HG03064 (cell line): ENCODE measurements at regions not wholly inside any gene's neighbourhood (a gene's known extent, or its start where the extent isn't known, plus 50 kb on each side); places are given as distances from the start of the nearest gene placed in this dataset.
"Not testable (repeated sequence)": the region's sequence is repeated elsewhere in the genome, so short reads cannot be mapped to it uniquely, and the experiment has no call there.

Experiments
- ATAC-seq: cut with Tn5 transposase; IDR thresholded peaks from one replicate; pipeline ENCODE4 v1.9.1; 2021; ENCODE audit warnings: low read depth; ENCODE audit not compliant: unreplicated experiment

DNA sequence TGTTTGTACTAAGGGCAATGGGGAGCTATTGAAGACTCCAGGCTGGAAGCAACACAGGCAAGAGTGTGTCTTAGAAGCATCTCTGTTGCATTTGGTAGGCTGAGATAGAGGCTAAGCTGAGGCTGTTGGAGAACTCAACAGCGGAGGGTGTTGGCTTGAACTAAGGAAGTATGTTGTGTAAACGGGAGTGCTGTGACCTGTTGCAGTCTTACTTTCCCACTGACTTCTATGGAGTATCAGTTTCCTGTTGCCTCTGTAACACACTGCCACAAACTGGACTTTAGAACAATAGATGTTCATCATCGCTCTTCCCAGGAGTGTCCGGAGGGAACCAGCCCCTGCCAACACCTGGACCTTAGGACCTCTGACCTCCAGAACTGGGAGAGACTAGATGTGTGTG, 181.8 kb downstream of the NPIPB11 start:
- not testable (repeated sequence) for ATAC-seq

DNA sequence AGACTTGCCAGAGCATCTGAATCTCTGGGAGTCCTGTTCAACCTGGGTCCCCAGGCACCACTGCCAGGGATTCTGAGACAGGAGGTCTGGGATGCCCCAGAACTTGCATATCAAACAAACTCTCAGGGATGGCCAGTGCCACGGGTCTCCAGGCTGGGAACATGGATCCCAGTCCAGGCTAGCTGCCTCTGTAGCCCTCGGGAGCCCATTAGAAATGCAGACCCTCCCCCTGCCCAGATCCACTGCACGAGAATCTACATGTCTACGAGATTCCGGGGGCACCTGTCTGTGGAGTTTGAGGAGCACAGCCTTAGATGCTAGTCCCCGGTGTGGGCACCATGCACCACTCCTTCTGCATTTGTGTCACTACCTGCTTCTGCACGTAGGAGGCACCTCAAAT, 183.9 kb downstream of the NPIPB11 start:
- not testable (repeated sequence) for ATAC-seq

DNA sequence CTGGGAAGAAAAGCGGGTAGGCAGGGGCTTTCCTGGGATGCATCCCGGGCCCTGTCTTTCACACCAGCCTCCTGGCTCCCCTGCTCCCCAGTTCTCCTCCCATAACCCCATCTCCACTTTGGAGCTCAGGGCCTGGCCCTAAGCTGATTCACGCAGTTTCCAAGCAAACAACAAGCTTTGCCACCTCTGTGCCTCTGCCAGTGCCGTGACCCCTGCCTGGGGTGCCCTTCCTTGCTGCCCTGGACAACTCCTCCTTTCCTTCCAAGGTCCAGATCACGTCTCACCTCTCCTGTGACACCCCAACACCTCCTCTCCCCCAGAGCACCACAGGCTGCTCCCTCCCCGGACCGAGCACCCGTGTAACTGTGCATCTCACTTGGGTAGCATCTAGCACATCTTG, 184.5 kb downstream of the NPIPB11 start:
- not testable (repeated sequence) for ATAC-seq

DNA sequence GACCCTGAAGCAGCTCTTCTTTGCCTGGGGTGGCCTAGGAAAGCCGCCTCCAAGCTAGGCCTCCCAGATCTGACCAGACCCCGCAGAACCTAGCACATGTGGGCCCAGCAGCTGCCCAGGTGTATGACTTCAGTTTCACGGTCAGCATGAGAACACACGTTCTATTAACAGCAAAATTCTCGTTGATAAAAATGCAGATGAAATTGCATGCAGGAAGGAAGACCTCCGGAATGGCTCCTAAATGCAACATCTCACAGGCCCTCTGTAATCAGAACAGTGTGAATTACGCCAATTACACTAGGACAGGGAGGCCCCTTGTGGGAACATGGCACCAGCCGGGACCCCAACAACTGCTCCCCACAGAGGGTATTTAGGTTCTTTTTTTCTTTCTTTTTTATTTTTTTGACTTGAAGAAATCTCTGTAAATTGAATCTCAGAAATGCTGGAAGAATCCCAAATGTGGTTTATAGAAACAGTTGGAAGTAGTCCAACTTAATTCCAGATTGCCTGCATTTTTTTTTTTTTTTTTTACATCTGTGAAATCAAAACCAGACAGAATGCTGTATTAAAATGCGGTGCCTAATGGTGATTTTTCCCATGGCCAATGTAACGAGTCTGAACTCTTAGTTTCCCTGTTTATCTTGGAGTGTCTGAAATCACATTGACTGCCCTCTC, 185.1 kb downstream of the NPIPB11 start:
- ATAC-seq = not testable (repeated sequence)

DNA sequence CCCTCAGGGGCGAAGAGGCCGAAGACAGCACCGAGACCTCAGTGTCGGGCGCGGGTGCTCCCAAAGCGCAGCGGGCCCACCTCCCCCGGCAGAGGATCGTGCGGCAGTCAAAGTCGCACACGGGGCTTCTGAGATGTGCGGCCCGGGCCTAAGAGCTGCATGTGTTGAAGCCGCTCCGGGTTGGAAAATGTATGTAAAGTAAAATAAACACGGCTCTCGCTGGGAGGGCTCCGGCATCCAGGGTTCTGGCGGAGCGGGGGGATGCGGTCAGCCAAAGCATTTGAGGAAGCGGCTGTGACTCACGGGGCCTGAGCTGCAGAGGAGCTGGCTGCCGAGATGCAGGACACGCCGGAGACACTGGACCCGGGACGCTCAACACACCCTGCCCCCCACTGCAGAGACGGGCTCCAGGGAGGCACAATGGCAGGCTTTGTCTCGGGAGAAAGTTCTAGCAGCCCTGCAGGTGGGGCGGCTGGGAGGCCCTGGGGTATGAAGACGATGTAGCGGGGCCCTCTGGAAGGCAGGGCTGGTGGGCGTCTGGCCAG, 185.8 kb downstream of the NPIPB11 start:
- ATAC-seq = not testable (repeated sequence)

DNA sequence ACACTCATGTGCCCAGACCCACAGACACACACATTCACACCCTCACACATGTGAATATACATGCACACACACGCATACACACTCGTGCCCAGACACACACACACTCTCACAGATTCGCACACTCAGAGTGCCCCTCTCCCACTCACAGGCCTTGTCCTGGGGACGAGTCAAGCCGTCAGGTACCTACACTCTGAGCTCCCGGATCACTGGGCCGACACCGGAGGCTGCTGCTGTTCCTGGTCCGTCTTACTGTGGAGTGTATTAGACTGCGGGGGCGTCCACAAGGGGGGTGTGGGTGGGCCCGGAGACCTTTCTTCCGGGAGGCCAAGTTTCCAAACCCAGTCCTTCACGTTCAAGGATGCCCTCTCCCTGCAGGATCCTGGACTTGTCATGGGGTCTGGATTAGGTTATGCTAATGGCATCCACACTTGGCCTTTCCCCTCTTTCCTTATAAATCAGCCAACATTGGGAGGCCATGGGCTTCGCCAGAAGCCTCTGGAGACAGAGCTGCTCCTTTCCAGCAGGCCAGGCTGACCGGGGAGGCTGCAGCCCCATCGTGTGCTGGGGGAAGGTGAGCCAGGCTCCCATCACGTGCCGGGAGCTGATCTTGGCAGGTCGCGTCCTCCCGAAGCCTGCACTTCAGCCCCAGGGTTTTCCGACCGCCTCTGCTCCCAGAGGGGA, 186.4 kb downstream of the NPIPB11 start:
- not testable (repeated sequence) for ATAC-seq

DNA sequence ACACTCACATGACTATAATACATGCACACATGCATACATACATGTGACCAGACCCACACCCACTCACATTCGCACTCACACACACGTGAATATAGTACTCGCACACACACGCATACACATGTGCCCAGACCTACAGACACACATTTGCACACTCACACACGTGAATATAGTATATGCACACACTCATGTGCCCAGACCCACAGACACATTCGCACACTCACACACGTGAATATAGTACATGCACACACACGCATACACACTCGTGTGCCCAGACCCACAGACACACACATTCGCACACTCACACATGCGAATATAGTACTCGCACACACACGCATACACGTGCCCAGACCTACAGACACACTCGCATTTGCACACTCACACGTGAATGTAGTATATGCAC, 186.9 kb downstream of the NPIPB11 start:
- not testable (repeated sequence) for ATAC-seq

DNA sequence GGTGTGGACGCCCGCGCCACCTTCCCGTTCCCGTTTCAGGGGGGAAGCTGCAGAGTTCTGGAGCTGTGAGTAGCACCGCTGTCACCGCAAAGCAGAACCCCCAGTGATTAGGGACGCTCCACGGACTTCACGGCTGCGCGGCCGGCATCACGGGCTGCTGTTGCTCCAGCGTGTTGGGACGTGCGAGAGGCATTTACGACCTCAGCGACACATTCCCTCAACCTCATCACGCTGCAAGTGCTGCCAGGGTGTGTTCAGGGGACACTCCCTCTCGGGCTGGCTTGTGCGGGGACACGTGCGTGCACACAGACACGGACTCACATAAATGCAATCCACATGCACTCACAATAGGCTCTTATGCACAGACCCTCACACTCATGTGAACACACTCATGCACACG, 187.9 kb downstream of the NPIPB11 start:
- ATAC-seq = not testable (repeated sequence)

DNA sequence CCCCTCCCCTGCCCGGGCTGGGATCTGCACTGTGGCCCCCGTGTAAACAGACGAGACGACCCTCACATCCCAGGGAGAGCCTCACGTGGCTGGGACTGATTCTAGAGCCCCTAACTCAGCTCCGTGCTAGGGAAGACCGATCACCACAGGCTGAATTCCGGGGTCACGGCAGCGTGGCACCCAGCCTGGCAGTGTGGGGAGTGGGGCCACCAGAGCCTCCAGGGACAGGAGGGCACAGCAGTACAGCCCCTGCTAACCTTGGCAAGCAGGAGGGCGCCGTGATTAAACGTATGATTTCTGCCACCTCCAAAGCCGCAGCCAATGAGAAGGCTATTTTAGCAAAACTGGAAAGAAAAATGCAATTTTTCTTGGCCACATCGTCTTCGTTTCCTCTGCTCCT, 188.3 kb downstream of the NPIPB11 start:
- not testable (repeated sequence) for ATAC-seq

DNA sequence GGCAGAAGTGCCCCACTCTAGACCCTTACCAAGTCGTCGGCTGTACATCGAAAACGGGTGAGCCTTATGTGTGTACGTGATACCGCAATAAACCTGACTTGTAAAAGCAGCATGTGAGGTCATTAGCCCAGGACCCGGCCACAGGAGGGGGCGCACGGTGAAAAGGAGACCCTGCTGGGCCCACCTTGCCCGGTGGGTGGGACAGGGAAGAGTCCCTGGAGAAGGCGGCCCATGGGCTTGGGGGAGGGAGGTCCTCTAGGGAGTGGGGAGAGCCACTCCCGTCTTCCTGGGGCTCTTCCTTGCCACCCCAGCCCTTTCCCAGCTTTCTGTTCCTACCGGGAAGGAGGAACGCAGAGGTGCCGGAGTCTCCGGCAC, 188.8 kb downstream of the NPIPB11 start:
- not testable (repeated sequence) for ATAC-seq

DNA sequence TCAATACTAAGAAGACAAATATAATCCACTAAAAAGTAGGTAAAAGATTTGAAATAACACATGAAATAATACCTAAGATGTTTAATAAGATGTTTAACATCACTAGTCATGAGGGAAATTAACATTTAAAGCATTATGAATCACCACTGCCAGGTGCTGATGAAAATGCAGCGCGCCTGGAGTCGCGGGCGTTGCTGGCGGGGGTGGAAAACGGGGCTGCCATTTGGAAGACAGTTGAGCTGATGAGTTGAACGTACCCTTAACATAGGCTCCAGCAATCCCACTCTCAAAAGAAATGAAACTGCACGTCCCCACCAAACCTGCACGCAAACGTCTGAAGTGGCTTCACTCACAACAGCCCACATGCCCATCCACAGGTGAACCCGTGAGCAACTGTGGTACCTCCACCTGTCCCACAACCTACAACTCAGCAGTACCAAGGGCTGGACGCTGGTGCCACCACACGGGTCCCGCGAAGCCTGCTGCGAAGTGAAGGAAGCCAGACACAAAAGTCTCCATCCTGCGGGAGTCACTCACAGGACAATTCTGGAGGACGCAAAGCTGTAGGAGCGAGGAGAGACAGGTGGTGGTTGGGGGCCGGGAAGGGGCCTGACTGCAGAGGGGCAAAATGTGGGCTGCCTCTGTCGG, 189.3 kb downstream of the NPIPB11 start:
- ATAC-seq = not testable (repeated sequence)

DNA sequence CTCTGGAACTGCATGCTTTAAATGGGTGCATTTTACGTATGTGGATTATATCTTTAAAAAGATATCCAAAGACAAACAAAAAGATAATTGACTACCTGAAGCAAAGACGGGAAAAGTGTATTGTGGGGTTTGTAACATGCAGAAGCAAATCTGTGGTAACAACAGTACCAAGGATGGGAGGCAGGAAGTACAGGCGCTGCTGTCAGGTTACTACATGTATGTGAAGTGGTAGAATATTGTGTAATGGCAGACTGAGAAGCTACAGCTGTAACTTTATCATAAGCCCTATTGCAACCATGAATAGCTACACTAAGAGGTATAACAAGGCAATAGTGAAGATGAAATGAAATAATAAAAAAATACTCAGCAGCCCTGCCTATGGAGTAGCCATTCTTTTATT, 192.7 kb downstream of the NPIPB11 start:
- not testable (repeated sequence) for ATAC-seq

DNA sequence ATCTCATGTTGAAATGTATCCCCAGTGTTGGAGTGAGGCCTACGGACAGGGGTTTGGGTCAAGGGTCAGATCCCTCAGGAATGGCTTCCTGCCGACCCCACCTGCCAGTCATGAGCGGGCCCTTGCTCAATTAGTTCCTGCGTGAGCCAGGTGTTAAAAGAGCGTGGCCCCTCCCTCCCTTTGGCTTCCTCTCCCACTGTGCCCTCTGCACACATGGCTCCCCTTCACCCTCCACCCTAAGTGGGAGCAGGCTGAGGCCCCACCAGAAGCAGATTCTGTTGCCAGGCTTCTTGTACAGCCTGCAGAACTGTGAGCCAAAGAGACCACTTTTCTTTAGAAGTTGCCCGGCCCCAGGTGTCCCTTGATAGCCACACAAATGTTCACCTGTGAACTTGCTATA, 193.3 kb downstream of the NPIPB11 start:
- ATAC-seq = not testable (repeated sequence)

DNA sequence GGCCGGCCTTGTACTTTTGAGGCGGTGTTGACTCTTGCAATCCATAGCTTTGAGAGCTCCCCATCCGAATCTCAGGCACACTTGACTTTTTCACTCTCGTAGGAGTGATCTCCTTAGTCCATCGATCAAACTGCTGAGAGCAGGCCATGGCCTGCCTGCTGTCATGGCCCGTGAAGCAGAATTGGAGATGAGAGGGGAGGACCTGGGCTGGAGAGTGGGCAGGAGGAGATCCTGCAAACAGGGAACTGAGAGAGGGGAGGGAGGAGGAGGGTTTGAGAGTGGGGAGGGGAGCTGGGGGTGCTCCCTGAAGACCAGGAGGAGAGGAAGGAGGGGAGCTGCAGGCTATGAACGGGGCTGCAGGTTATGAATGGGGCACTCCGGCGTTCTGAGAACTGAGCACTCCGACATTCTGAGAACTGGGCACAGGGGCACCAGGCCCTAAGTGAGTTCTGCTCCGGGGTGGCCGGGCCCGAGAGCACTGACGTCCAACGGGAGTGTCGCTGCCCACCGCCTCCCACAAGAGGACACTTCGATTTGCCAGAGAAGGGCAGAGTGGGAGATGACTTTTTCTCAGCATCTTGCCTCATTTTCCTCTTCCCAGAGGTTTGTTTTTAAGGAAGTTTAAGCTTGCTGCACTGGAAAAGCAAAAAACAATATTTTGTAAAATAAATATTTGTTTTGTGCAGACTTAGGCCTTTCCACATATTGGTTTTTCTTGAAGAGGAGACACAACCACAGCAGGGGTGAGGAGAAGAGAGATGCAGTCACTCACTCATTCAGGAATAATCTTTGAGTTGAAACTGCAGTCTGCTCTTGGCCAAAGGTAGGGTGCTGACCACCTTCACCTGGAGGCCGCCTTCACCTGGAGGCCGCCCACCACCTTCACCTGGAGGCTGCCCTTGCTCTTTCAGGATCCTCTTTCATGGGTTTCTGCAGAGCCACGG, 194.2 kb downstream of the NPIPB11 start:
- not testable (repeated sequence) for ATAC-seq

DNA sequence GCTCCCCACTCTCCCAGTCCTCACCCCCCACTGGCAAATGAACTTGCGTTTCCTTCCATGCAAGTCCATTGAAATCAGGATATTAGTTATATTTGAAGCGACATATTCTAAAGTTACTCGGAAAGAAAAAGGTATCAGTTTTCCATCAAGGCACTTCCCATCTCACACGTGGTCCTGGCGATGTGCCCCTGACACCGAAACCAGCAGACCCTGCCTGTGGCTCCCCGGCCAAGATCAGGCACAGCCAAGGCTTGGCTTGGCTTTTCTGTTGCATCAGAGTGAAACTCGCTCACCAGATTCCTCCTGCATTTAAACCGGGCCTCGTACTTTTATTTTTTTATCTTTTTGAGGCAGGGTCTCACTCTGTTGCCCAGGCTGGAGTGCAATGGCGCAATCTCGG, 195.1 kb downstream of the NPIPB11 start:
- not testable (repeated sequence) for ATAC-seq

DNA sequence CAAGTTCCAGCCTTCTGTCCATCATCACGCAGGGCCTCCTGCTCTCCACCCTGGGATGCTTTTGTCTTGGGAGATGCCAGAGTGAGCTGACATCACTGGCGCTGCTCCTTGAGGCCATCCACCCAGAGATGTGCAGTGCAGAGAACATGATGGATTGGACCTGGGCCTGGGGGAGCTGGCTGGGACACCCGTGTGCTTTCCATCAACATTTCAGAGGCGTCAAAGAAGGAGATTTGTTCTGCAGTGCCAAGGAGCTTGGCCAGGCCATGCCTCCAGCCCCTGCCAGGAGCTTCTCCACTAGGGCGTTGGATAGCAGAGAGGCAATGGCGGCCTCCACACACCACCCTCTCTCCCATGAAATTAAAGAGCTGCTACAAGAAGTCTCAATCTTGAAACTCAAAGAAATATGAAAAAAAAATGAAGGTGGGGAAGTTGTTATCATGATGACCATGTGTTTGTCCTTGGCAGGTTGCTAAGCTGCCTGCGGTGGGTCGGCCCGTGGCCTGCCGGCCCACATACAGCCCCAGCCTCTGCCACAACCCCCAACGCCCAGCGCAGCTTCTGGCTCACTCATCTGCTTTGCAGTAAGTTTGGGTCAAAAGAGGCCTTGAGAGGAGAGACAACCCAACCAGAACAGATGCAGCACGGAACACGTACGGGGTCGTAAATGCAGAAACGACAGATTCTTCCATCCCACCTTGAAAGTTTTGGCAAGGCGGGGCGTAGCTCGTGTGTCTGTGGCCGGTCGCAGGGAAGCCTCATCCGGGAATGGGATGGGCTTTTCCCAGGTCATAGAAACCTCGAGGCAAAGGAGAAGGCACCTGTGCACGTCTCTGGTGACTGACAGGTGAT, 196.0 kb downstream of the NPIPB11 start:
- not testable (repeated sequence) for ATAC-seq

DNA sequence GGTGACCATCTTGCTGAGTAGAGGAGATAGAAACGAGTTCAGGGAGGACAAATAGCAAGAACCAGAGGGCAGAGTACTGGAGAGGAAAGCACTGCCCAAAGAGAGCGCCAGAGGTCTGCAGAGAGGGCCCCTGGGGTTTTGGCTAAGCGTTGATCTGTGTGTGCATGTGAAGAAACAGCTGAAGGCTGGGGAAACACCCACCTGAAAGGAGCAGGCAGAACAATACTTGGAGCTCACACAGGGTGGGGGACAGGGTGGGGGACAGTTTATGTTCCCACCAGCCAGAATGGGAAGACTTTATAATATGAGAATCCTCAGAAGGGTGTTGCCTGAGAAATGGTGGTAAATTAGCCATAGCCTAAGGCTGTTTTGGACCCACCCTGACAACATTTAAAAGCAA, 200.4 kb downstream of the NPIPB11 start:
- ATAC-seq = not testable (repeated sequence)

DNA sequence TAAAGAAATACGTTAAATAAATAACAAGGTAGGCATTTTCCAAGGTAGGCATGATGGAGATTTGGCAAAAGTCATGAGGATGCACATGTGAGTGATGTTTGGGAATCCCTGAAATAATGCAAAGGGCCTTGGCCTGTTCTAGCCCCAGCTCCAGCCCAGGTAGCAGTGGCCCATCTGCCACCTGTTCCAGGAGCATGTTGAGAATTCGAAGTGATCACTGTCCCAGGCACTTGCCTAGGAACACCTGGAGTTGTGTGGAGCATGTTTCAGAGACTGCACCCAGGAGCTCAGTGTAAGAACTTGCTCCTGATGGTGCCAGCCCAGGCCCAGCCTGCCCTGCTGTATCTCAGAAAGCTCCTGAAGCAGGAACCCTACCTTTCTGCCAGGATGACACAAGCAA, 201.4 kb downstream of the NPIPB11 start:
- ATAC-seq = not testable (repeated sequence)

DNA sequence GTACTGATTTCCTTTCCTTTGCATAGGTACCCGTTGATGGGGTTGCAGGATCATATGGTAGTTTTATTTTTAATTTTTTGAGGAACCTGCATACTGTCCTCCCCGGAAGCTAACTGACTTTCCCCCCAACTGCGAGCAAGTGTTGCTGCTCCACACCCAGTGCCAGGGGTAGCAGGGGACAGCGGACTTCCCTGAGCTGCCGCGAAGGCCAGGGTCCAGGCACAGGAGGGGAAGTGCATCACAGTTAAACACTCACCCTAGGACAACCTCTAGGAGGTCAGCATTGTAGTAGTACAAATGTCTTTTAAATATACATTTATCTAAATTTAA, 201.7 kb downstream of the NPIPB11 start:
- no peak for ATAC-seq
